Osteoblast (primary cell): ENCODE measurements at regions not wholly inside any gene's neighbourhood (a gene's known extent, or its start where the extent isn't known, plus 50 kb on each side); places are given as distances from the start of the nearest gene placed in this dataset.

Experiments
- DNase-seq: peaks from one replicate; pipeline ENCODE4 v3.0.0; 2011; ENCODE audit warnings: low spot score, mixed read lengths; ENCODE audit not compliant: insufficient read length; ENCODE audit errors: missing footprints
- H2AFZ ChIP-seq: 2 replicates; pipeline ENCODE4 v1.6.0; 2011; ENCODE audit warnings: mild to moderate bottlenecking, low read length
- H3K27ac ChIP-seq: 2 replicates; pipeline ENCODE4 v1.5.1; 2011; ENCODE audit warnings: mild to moderate bottlenecking, low read depth, low read length, moderate library complexity
- H3K27me3 ChIP-seq: 2 replicates; pipeline ENCODE4 v1.6.0; 2012; ENCODE audit warnings: mild to moderate bottlenecking, control low read depth, inconsistent platforms, low read length, moderate library complexity; ENCODE audit not compliant: insufficient read depth
- H3K36me3 ChIP-seq: 2 replicates; pipeline ENCODE4 v1.5.1; 2011; ENCODE audit warnings: mild to moderate bottlenecking, low read length, control low read depth, moderate library complexity; ENCODE audit not compliant: insufficient read depth
- H3K4me1 ChIP-seq: 2 replicates; pipeline ENCODE4 v1.5.1; 2011; ENCODE audit warnings: mild to moderate bottlenecking, low read length, control low read depth, moderate library complexity; ENCODE audit not compliant: insufficient read depth
- H3K4me2 ChIP-seq: 2 replicates; pipeline ENCODE4 v1.6.0; 2011; ENCODE audit warnings: mild to moderate bottlenecking, low read length; ENCODE audit not compliant: insufficient read depth
- H3K4me3 ChIP-seq: fragments of 200-600 bp; sonication (generic); 3 replicates; pipeline ENCODE4 v1.5.1; 2012; ENCODE audit warnings: mild to moderate bottlenecking, low read length, inconsistent platforms; ENCODE audit not compliant: insufficient read depth
- H3K79me2 ChIP-seq: 2 replicates; pipeline ENCODE4 v1.6.0; 2012; ENCODE audit warnings: mild to moderate bottlenecking, low read length, control low read depth, inconsistent platforms; ENCODE audit not compliant: insufficient read depth
- H3K9me3 ChIP-seq: 2 replicates; pipeline ENCODE4 v1.5.1; 2011; ENCODE audit warnings: low read depth, low read length, control low read depth
- H4K20me1 ChIP-seq: 2 replicates; pipeline ENCODE4 v1.6.0; 2012; ENCODE audit warnings: mild to moderate bottlenecking, low read length, control low read depth; ENCODE audit not compliant: insufficient read depth
- CTCF ChIP-seq: IDR thresholded peaks from 2 replicates; pipeline ENCODE4 v1.5.1; 2011; ENCODE audit warnings: mild to moderate bottlenecking, low read depth, low read length, moderate library complexity; ENCODE audit errors: extremely low read depth

- H3K27me3 ChIP-seq, result peaks cover 23% of the 10 kb centered on the region
- no peak for DNase-seq
- no peaks in the 10 kb centered on the region for H4K20me1 ChIP-seq
- H3K27ac ChIP-seq, result no peak overlapping the region
- H3K36me3 ChIP-seq, result no peaks in the 10 kb centered on the region
- TF ChIP-seq CTCF, result no peak
- no peaks in the 10 kb centered on the region for H3K79me2 ChIP-seq
- H3K4me2 ChIP-seq, result no peak overlapping the region
- no peaks in the 10 kb centered on the region for H3K9me3 ChIP-seq
- H3K4me1 ChIP-seq, result no peaks in the 10 kb centered on the region
- H3K4me3 ChIP-seq, result no peak overlapping the region
- no peak overlapping the region for H2AFZ ChIP-seq
Measured at GRCh38 chr11:32164836-32165235, 74.0 kb downstream of the RCN1 start.

DNA sequence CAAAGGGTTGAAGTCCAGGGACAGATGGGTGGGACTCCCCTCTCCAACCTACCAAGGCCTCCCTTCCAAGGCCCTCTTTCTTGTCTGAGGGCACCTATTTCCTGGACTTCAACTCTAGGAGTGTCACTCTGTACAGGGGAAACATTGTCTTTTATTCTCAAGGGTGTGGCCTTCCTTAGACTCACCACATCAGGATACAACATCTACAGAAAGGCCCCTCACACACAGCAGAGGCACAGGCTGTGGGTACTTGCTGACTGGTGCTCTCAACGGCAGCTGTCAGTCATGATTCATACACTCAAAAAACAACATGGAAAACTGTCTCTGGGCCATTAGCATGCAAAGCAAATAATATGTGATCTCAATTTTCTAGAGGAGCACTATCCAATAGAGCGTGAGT, 78.0 kb downstream of the RCN1 start:
- Histone ChIP-seq H3K4me3 (no peak overlapping the region), H3K4me2 (no peak overlapping the region), H3K27ac (no peak overlapping the region), H3K79me2 (no peaks in the 10 kb centered on the region), H2AFZ (no peak overlapping the region), H3K9me3 (no peaks in the 10 kb centered on the region), H3K36me3 (no peaks in the 10 kb centered on the region), H3K4me1 (peaks cover 8% of the 10 kb centered on the region), H3K27me3 (peaks cover 12% of the 10 kb centered on the region), H4K20me1 (no peaks in the 10 kb centered on the region)
- peak; percentile 13 for DNase-seq
- no peak for TF ChIP-seq CTCF

DNA sequence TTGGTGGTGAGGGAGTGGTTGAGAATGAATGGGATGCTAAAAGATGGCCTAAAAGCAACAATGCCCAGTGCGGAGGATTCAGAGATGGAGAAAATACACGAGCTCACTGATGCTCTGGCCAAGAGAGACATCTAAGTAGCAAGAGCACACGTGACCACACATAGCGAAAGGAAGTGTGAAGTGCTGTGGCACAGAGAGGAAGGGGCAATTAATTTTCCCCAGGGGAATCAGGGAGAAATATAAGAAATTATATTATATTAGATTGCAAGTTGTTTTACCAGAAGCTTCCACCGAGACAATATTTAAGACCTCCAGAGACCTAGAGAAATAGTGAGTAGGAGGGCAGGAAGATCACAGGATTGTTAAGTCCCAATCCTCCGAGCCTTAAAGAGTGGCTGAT, 80.6 kb downstream of the RCN1 start:
- peaks cover 12% of the 10 kb centered on the region for H3K27me3 ChIP-seq
- H4K20me1 ChIP-seq, result no peaks in the 10 kb centered on the region
- no peak overlapping the region for H3K27ac ChIP-seq
- H3K4me2 ChIP-seq, result no peak overlapping the region
- peaks cover 8% of the 10 kb centered on the region for H3K4me1 ChIP-seq
- H2AFZ ChIP-seq, result no peak overlapping the region
- no peak for TF ChIP-seq CTCF
- no peak overlapping the region for H3K4me3 ChIP-seq
- H3K79me2 ChIP-seq, result no peaks in the 10 kb centered on the region
- H3K36me3 ChIP-seq, result no peaks in the 10 kb centered on the region
- no peaks in the 10 kb centered on the region for H3K9me3 ChIP-seq
- DNase-seq, result no peak

DNA sequence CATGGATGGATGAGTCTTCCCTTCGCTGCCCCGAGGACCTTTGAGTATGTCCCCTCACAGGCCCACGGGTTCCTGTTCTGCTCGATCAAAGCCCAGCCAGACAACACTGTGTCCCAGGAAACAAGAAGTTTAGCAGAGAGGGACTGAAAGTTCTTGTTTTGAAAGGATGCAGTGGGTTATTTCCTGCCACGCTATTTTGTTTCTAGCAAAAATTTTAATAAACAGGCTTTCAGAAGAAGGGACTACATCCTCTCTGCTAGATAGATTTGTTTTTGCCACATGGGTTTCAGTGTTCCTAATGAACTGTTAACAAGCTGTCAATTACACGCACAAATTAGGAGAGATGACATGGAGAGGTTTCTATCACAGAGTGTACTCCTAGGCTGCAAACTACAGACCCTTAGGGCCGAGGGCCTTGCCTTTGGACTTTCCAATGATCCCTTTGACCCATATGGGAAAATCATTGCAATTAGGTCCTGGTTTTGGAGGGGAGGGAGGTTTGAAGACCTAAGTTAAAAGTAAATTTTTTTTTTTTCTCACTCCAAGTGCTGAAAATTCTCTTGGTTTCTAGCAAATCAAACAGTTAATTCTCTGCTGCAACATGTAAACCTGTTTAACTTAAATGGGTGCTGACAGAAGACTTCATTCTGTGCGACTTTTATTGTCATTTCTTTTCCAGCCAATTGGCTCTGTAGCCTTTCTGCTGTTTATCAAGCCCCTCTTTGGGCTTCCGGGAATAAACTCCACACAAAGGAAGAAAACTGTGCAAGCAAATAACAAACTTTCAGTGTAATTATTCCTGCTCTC, 81.4 kb downstream of the RCN1 start:
- Histone ChIP-seq H4K20me1 (no peaks in the 10 kb centered on the region), H2AFZ (peak overlapping the region; percentile 93), H3K36me3 (no peaks in the 10 kb centered on the region), H3K4me2 (peak overlapping the region; percentile 99), H3K4me3 (peak overlapping the region; percentile 71), H3K4me1 (peaks cover 8% of the 10 kb centered on the region), H3K27me3 (peaks cover 11% of the 10 kb centered on the region), H3K27ac (no peak overlapping the region), H3K9me3 (no peaks in the 10 kb centered on the region), H3K79me2 (no peaks in the 10 kb centered on the region)
- DNase-seq, result no peak
- TF ChIP-seq CTCF, result no peak
